ENCODE measurements at regions not wholly inside any gene's neighbourhood (a gene's known extent, or its start where the extent isn't known, plus 50 kb on each side); places are given as distances from the start of the nearest gene placed in this dataset.
A peak's percentile ranks its signal among the peaks of the same experiment; 100 is the strongest.

GRCh38 chr5:164345173-164345849 lies 839.9 kb downstream of the MAT2B start:
- peak; percentile 71 to 73 for DNase-seq
- TF ChIP-seq POLR2A (IDR thresholded peaks at IDR 0.05) (no peak), CTCF (IDR thresholded peaks at IDR 0.05) (no peak)
- WGBS, 2 donors = 42% methylated on average over 4 of the region's 4 CpGs
- no peak overlapping the region for H3K4me3 ChIP-seq (replicated peaks in 1 of 3)
- H3K36me3 ChIP-seq = no peaks in the 10 kb centered on the region
- no peak overlapping the region for H3K27ac ChIP-seq
- no peaks in the 10 kb centered on the region for H3K4me1 ChIP-seq
- H3K27me3 ChIP-seq = no peaks in the 10 kb centered on the region
- intact Hi-C loops (cut with DNase I) = no loop called here
- no peaks in the 10 kb centered on the region for H3K9me3 ChIP-seq

- DNase-seq = no peak
- H3K27me3 ChIP-seq = no peaks in the 10 kb centered on the region
- no peak overlapping the region for H3K27ac ChIP-seq
- H3K9me3 ChIP-seq = no peaks in the 10 kb centered on the region
- H3K4me3 ChIP-seq (replicated peaks in 1 of 3) = no peak overlapping the region
- WGBS, 2 donors = 76 to 85% methylated on average over 3 of the region's 3 CpGs
- no peaks in the 10 kb centered on the region for H3K4me1 ChIP-seq
- TF ChIP-seq POLR2A (IDR thresholded peaks at IDR 0.05) (no peak), CTCF (IDR thresholded peaks at IDR 0.05) (no peak)
- no peaks in the 10 kb centered on the region for H3K36me3 ChIP-seq
- intact Hi-C loops (cut with DNase I) = no loop called here
These were observed 840.4 kb downstream of the MAT2B start for GRCh38 chr5:164345853-164346252.

GRCh38 chr5:164346785-164347630 lies 841.6 kb downstream of the MAT2B start:
- WGBS, 2 donors = 50 to 52% methylated on average over 6 of the region's 6 CpGs
- no peak for TF ChIP-seq POLR2A (IDR thresholded peaks at IDR 0.05)
- TF ChIP-seq CTCF (IDR thresholded peaks at IDR 0.05) = no peak
- intact Hi-C loops (cut with DNase I) = no loop called here

GRCh38 chr5:164350236-164350635 lies 844.8 kb downstream of the MAT2B start:
- no peak for TF ChIP-seq POLR2A (IDR thresholded peaks at IDR 0.05)
- TF ChIP-seq CTCF (IDR thresholded peaks at IDR 0.05) = no peak
- DNase-seq = no peak
- Histone ChIP-seq H3K27me3 (no peaks in the 10 kb centered on the region), H3K4me3 (replicated peaks in 1 of 3) (no peak overlapping the region), H3K36me3 (no peaks in the 10 kb centered on the region), H3K27ac (no peak overlapping the region), H3K4me1 (no peaks in the 10 kb centered on the region), H3K9me3 (no peaks in the 10 kb centered on the region)
- intact Hi-C loops (cut with DNase I) = no loop called here
- 75 to 86% methylated on average over 1 of the region's 1 CpG for WGBS, 2 donors

More at GRCh38 chr5:164346785-164347630, 841.6 kb downstream of the MAT2B start:
- Histone ChIP-seq H3K36me3 (no peaks in the 10 kb centered on the region), H3K9me3 (no peaks in the 10 kb centered on the region), H3K4me1 (no peaks in the 10 kb centered on the region), H3K27me3 (no peaks in the 10 kb centered on the region), H3K27ac (no peak overlapping the region), H3K4me3 (replicated peaks in 1 of 3) (no peak overlapping the region)
- no peak for DNase-seq

GRCh38 chr5:164351245-164351834 lies 845.9 kb downstream of the MAT2B start:
- 65 to 81% methylated on average over 2 of the region's 2 CpGs for WGBS, 2 donors
- TF ChIP-seq POLR2A (IDR thresholded peaks at IDR 0.05) (no peak), CTCF (IDR thresholded peaks at IDR 0.05) (no peak)
- Histone ChIP-seq H3K4me3 (replicated peaks in 1 of 3) (no peak overlapping the region), H3K27me3 (no peaks in the 10 kb centered on the region), H3K36me3 (no peaks in the 10 kb centered on the region), H3K4me1 (no peaks in the 10 kb centered on the region), H3K27ac (no peak overlapping the region), H3K9me3 (no peaks in the 10 kb centered on the region)
- DNase-seq = no peak
- intact Hi-C loops (cut with DNase I) = no loop called here

Measured in thyroid gland (tissue), 4 donors.